GM23248 (cell line): ENCODE measurements at regions not wholly inside any gene's neighbourhood (a gene's known extent, or its start where the extent isn't known, plus 50 kb on each side); places are given as distances from the start of the nearest gene placed in this dataset.

ENCODE experiments used
- EZH2 ChIP-seq: fragments of 200-600 bp; sonication (generic); IDR thresholded peaks from 2 replicates; pipeline ENCODE4 v1.6.1; 2018; ENCODE audit warnings: antibody characterized with exemption, mild to moderate bottlenecking; ENCODE audit not compliant: insufficient read depth, poor library complexity, severe bottlenecking
- EZH2phosphoT487 ChIP-seq: fragments of 200-600 bp; sonication (generic); IDR thresholded peaks from 2 replicates; pipeline ENCODE4 v1.6.1; 2018; ENCODE audit warnings: antibody characterized with exemption, moderate library complexity, mild to moderate bottlenecking, low read depth; ENCODE audit not compliant: insufficient read depth

- no peak for TF ChIP-seq EZH2phosphoT487
- TF ChIP-seq EZH2, result no peak
Measured at GRCh38 chr12:108441549-108441948, 73.5 kb upstream of the FICD start.
